Epithelial cell of proximal tubule (primary cell): ENCODE measurements at regions not wholly inside any gene's neighbourhood (a gene's known extent, or its start where the extent isn't known, plus 50 kb on each side); places are given as distances from the start of the nearest gene placed in this dataset.

Source experiments
- DNase-seq: peaks from one replicate; pipeline ENCODE4 v3.0.0-alpha.2; 2011; ENCODE audit warnings: low read depth
- H3K4me3 ChIP-seq: 2 replicates; pipeline ENCODE4 v1.5.1; 2011; ENCODE audit warnings: low read depth, mild to moderate bottlenecking, low read length
- TF ChIP-seq, protein P1 (sequence below): conservative IDR thresholded peaks from 2 replicates; pipeline ENCODE4 v1.5.1; 2012; ENCODE audit warnings: low read depth, mild to moderate bottlenecking, low read length

- TF ChIP-seq, protein P1, sequence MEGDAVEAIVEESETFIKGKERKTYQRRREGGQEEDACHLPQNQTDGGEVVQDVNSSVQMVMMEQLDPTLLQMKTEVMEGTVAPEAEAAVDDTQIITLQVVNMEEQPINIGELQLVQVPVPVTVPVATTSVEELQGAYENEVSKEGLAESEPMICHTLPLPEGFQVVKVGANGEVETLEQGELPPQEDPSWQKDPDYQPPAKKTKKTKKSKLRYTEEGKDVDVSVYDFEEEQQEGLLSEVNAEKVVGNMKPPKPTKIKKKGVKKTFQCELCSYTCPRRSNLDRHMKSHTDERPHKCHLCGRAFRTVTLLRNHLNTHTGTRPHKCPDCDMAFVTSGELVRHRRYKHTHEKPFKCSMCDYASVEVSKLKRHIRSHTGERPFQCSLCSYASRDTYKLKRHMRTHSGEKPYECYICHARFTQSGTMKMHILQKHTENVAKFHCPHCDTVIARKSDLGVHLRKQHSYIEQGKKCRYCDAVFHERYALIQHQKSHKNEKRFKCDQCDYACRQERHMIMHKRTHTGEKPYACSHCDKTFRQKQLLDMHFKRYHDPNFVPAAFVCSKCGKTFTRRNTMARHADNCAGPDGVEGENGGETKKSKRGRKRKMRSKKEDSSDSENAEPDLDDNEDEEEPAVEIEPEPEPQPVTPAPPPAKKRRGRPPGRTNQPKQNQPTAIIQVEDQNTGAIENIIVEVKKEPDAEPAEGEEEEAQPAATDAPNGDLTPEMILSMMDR = no peak
- DNase-seq = no peak
- H3K4me3 ChIP-seq = no peak overlapping the region
These were observed 331.5 kb upstream of the AJAP1 start for GRCh38 chr1:4322881-4323280.

DNA sequence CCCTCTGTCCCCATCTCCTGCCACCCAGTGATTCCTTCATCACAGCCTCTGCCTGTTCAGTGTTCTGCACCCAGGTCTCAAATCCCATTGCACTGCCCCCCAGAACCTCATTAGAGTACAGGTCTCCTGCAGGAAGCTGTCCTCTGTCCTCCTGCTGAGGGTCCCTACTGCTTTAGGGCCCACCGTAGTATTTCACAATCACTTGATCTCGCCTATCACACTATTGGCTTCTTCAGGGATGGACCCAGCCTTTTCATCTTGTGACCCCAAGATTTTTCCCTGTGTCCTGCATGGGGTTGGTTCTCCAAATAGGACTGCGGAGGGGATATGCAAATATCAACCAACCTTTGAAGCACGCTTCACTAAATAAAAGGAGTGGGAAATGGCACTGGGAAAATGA, 331.1 kb upstream of the AJAP1 start:
- DNase-seq = no peak

DNA sequence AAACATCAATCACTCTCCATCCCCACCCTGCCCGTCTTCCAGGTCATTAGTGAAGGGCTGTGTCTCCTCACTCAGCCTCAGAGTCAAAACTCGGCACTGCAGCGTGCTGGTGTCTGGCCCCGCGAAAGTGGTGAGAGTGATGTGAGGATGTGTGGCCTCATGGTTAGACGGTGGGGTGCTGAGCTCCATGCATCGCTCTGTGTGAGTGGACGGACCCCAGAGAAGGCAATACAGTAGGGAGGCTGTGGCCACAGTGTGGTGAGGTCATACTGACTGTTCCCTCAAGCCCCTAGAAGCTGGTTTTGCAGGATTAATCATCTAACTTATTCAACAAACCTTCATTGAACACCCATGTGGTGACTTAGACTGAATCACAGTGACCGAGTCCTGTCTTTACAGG, 329.9 kb upstream of the AJAP1 start:
- H3K4me3 ChIP-seq = no peak overlapping the region
- TF ChIP-seq, protein P1 = no peak
- DNase-seq = no peak

More for the DNA sequence above, 331.1 kb upstream of the AJAP1 start:
- TF ChIP-seq, protein P1 = no peak
- no peak overlapping the region for H3K4me3 ChIP-seq

- H3K4me3 ChIP-seq = no peak overlapping the region
- TF ChIP-seq, protein P1 = no peak
- DNase-seq = no peak
These were observed 327.3 kb upstream of the AJAP1 start for GRCh38 chr1:4327142-4327541.

DNA sequence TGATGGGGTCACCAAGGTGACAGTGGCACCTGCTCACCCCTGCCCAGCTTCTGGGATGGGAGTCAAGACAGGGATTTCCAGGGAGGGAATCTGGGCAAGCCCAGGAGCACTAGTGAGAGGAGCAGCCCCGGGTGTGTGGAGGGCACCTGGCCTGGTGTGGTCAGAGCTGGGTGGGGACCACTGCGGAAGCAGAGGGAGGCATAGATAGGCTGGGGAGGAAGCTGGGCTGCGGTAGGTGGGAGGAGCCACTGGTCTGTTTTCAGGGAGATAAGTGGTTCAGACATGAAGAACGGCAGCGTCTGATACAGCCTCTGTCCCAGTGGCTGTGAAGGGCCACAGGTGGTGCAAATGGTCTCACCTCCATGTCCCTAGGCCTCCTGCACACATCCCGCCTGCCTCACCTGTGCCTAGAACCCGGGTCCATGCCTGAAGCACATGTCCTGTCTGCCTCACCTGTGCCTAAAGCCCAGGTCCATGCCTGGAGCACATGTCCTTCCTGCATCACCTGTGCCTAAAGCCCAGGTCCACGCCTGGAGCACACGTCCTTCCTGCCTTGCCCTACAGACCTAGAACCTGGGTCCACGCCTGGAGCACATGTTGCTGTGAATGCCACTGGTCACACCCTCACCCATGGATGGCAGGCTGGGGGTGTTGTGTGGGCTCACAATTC, 325.9 kb upstream of the AJAP1 start:
- DNase-seq = no peak
- TF ChIP-seq, protein P1 = no peak
- no peak overlapping the region for H3K4me3 ChIP-seq

DNA sequence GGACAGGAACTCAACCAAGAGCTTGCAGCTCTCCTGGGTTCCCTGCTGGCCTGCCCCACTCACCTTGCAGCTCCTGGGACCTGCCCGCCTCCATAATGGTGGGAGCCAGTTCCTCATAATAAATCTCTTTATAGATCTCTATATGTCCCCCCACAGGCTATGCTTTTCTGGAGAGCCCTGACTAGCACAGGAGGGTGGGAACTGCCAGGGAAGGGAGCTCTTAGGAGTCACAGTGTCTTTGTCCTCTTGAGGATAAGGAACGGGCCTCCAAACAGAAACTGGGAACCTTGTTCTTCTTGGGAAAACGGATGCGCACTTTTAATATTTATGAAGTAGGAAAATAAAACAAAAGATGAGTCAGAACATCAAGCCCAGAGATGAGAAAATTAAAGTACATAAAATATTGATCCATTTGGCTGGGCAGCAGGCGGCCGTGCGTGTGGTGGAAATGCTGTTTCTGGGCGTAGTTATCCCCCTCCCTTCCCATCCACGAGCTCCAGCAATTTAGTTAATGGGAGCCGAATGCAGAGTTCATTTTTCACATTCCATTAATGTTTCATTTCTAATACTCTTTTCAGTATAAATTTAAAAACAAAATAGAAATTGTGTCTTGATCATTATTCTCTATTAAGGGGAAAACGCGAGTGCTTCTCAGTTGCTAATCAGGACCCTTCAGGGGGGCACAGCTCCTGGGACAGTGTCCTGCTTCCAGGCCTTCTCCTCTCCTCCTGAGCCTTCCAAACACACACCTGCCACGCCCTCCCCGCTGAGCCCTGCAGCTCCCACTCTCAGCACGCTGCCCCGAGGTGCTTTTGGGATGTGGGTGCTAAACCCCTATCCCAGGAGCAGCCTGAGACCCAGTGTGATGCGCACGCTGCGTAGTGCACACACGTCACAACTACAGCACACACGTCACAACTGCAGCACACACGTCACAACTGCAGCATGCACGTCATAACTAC, 323.3 kb upstream of the AJAP1 start:
- DNase-seq = no peak
- TF ChIP-seq, protein P1 = no peak
- no peak overlapping the region for H3K4me3 ChIP-seq
